HG03108 (cell line): ENCODE measurements at regions not wholly inside any gene's neighbourhood (a gene's known extent, or its start where the extent isn't known, plus 50 kb on each side); places are given as distances from the start of the nearest gene placed in this dataset.
"Not testable (repeated sequence)": the region's sequence is repeated elsewhere in the genome, so short reads cannot be mapped to it uniquely, and the experiment has no call there.

Experiments used
- ATAC-seq: cut with Tn5 transposase; IDR thresholded peaks from one replicate; pipeline ENCODE4 v1.9.1; 2021; ENCODE audit warnings: moderate library complexity; ENCODE audit not compliant: unreplicated experiment

- ATAC-seq = no peak
Measured at GRCh38 chr17:31721291-31722025, 137.6 kb downstream of the COPRS start.

GRCh38 chr17:31717251-31717650 lies 141.8 kb downstream of the COPRS start:
- not testable (repeated sequence) for ATAC-seq

DNA sequence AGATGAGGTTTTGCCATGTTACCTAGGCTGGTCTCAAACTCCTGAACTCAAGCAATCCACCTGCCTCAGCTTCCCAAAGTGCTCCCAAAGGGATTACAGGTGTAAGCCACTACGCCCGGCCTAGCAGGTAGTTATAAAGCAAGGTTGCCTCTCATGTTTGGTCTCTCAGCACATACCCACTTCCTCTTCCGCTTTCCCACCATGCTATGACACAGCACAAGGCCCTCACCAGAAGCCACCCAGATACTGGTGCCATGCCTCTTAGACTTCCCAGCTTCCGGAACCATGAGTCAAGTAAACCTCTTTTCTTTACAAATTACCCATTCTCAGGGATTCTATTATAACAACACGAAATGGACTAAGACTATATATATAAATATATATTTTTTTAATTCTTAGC lies 143.6 kb downstream of the COPRS start:
- no peak for ATAC-seq

DNA sequence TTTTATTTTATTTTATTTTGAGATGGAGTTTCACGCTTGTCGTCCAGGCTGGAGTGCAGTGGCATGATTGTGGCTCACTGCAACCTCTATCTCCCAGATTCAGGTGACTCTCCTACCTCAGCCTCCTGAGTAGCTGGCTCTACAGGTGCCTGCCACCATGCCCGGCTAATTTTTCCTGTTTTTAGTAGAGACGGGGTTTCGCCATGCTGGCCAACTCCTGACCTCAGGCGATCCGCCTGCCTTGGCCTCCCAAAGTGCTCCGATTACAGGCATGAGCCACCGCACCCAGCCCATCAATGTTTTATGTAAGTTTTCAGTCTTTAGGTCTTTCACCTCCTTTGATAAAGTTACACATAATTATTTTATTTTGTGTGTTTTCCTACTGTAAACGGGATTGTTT lies 154.6 kb downstream of the COPRS start:
- no peak for ATAC-seq

GRCh38 chr17:31702041-31702440 lies 157.0 kb downstream of the COPRS start:
- no peak for ATAC-seq

GRCh38 chr17:31700973-31701372 lies 158.1 kb downstream of the COPRS start:
- ATAC-seq = no peak

- no peak for ATAC-seq
Measured at GRCh38 chr17:31699886-31700285, 159.2 kb downstream of the COPRS start.

DNA sequence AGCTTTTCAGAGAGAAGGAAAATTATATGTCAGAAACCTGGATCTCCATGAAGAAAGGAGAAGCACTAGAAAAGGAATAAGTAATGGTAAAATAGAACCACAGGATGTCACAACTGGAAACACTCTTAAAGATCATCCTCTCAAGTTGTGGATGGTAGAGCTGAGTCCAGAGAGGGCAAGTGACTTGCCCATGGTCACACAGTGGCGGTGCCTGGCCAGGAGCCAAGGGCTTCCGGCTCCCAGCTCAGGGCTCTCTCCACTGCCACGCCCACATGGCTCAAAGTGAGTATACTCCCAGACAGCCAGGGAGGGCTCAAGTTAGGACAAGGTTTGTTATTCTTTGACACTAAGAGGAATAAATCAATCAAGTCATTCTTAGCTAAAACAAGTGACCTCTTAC lies 159.8 kb downstream of the COPRS start:
- no peak for ATAC-seq

GRCh38 chr17:31698751-31699150 lies 160.3 kb downstream of the COPRS start:
- ATAC-seq = no peak

- ATAC-seq = no peak
Measured at GRCh38 chr17:31697838-31698237, 161.2 kb downstream of the COPRS start.

- no peak for ATAC-seq
Measured at GRCh38 chr17:31696703-31697325, 162.2 kb downstream of the COPRS start.

GRCh38 chr17:31696184-31696602 lies 162.9 kb downstream of the COPRS start:
- ATAC-seq = no peak

- ATAC-seq = no peak
Measured at GRCh38 chr17:31695456-31696090, 163.5 kb downstream of the COPRS start.

GRCh38 chr17:31693433-31694220 lies 165.4 kb downstream of the COPRS start:
- no peak for ATAC-seq

DNA sequence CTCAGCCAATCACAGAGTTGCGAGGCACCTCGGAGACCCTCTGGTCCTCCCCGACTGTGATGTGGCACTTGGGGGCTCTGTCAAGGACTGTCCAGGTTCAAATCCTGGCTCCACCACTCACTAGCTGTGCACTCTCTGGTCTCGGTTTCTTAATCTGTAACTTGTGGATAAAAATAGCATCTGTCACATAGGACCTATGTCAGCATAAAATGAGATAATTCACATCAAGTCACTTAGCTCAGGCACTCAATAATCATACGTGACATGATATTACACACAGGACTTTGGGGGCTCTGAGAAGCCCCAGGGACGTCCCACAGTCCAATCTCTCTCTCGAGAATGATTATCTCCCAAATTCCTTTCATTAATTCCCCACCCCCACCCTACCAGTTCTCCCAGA lies 166.4 kb downstream of the COPRS start:
- ATAC-seq = no peak

- ATAC-seq = no peak
Measured at GRCh38 chr17:31692027-31692426, 167.0 kb downstream of the COPRS start.

DNA sequence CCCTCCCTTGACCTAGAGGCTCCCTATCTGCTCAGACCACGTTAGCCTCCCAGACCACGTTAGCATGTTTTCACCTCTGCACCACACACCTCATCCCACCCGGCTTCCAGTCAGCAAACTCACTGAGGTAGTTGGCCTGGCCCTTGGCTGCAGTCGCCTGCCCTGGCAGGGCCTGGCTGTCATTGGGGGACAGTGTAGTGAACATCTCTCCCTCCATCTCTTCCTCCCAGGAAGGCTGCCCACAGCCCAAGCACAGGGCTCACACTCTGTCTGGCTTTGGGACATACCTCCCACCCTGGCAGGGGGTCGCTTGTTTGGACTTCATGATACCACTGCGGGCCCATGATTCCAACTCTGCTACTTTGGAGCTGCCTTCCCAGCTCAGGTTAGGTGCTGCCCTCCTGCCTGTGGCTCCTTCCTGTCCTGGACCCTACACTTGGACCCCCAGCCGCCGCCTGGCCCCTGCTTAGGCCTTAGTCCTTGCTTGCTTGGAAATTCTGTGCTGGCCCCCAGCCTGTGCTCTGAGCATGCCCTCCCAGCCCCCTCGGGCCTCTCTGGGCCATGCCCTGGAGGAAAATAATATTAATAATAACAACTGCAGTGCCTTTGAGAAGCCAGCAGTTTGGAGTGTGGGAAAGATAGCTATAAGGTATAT lies 167.7 kb downstream of the COPRS start:
- ATAC-seq = no peak

DNA sequence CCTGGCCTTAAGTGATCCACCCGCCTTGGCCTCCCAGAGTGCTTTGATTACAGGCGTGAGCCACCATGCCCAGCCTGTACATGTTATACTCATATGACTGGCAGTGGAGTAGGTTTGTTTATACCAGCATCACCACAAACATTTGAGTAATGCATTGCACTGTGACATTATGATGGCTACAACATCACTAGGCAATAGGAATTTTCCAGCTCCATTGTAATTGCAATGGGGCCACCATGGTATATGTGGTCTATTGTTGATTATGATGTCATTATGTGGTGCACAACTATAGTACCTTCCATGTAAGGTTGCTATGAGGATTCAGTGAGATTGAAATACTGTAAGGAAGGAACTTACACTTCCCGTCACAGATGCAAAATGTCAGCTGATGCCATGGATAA lies 168.9 kb downstream of the COPRS start:
- ATAC-seq = no peak

DNA sequence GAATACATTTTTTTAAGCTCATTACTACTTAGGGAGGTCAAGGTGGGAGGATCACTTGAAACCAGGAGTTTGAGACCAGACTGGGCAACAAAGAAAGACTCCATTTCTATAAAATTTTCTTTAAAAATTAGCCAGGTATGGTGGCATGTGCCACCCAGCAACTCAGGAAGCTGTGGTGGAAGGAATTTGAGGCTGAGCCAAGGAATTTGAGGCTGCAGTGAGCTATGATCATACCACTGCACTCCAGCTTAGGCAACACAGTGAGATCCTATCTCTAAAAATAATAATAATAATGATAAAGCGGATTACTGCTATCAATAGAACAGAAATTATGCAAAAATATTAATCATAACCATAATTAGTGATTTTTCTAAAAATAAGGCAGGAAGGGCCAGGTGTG lies 170.3 kb downstream of the COPRS start:
- ATAC-seq = no peak

- ATAC-seq = no peak
Measured at GRCh38 chr17:31687505-31688126, 171.4 kb downstream of the COPRS start.
